GM19238 (cell line): ENCODE measurements at regions not wholly inside any gene's neighbourhood (a gene's known extent, or its start where the extent isn't known, plus 50 kb on each side); places are given as distances from the start of the nearest gene placed in this dataset.
"Not testable (repeated sequence)": the region's sequence is repeated elsewhere in the genome, so short reads cannot be mapped to it uniquely, and the experiment has no call there.

ENCODE experiments used
- DNase-seq: peaks from one replicate; pipeline ENCODE4 v3.0.0; 2011; ENCODE audit warnings: low spot score; ENCODE audit not compliant: insufficient read length

DNA sequence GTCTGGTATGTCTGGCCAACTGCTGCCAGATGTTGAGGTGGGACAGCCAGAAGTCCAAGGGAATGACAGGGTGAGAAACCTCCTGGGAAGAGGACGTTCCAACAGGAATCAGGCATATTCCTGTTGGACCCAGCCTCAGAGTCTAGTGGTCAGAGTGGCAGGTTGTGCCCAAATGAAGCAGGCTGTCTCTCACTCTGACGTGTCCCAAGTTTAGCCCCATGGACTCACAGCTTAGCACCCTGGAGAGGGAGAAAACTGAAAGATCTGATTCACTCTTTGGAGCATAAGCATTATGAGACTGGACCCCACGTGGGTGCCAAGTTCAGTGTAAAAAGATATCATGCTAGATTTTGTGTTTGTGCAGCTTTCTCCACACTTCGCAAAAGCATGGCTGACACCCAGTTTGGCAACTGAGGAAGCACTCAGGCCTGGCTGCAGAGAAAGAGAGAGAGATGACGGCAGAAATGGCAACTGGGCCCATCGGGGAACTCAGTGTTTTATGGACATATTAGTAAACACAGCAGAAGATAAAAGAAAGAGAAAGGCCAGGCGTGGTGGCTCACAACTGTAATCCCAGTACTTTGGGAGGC is 88.2 kb upstream of the LMCD1 start:
- no peak for DNase-seq

DNA sequence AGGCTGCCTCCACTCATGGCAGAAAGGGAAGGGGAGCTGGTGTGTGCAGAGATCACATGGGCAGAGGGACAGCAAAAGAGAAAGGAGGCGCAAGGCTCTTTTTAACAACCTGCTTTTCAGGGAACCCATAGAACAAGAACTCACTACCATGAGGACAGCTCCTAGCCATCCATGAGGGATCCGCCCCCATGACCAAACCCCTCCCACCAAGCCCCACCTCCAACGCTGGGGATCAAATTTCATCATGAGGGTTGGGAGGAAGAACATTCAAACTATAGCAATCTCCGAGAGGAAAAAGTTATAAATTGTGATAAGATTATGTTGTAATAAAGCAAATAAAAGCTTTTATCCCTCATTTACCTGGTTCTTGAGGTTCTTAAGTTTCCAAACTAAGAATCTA is 84.7 kb upstream of the LMCD1 start:
- no peak for DNase-seq

- no peak for DNase-seq
Measured at GRCh38 chr3:8420612-8421011, 81.0 kb upstream of the LMCD1 start.

DNA sequence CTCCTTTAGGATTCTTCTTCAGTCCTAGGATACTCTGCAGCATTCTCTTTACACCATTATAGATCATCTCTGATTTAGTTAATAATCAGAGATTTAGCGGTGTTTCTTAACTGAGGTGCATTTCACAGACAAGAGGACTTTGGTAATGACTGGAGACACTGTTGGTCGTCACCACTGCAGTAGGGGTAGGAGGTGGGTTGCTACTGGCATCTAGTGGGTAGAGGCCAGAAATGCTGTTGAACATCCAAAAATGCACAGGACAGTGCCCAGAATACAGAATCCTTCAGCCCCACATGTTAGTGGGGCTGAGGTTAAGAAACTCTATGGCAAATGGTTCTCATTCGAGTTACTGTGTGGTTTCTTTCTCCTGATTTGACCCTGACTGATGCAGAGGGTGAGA is 80.4 kb upstream of the LMCD1 start:
- DNase-seq, result no peak

- DNase-seq, result no peak
Measured at GRCh38 chr3:8421711-8422110, 79.9 kb upstream of the LMCD1 start.

- DNase-seq, result no peak
Measured at GRCh38 chr3:8423307-8423706, 78.3 kb upstream of the LMCD1 start.

- DNase-seq, result no peak
Measured at GRCh38 chr3:8424281-8424680, 77.3 kb upstream of the LMCD1 start.

DNA sequence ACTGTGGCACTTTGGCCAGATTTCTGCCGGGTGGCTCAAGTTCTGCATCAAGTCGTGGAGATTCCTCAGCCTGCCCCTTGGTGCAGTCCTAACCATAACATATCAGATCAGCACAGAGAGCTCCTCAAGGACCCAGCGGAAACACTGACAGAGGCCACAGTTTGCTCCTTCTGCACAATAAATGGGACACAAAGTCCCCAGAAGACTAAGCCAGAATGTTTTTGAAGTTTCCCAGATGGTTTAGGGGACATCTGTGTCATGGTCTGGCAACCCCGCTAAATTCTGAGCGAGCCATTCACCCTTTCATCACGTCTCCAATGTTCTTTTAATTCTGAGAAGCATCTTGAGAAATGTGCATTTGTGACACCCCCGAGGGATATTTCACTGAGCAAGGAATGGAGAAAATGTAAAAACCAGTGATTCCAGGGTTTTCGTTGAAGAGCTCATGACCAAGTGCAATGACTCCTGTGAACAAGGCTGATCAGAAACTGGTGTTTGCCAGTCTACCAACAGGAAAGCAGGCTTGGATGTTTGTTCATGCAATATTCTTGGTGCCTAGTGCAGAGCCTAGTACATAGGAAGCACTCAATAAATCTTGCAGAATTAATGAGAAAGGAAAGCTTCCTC is 64.8 kb upstream of the LMCD1 start:
- DNase-seq, result no peak

DNA sequence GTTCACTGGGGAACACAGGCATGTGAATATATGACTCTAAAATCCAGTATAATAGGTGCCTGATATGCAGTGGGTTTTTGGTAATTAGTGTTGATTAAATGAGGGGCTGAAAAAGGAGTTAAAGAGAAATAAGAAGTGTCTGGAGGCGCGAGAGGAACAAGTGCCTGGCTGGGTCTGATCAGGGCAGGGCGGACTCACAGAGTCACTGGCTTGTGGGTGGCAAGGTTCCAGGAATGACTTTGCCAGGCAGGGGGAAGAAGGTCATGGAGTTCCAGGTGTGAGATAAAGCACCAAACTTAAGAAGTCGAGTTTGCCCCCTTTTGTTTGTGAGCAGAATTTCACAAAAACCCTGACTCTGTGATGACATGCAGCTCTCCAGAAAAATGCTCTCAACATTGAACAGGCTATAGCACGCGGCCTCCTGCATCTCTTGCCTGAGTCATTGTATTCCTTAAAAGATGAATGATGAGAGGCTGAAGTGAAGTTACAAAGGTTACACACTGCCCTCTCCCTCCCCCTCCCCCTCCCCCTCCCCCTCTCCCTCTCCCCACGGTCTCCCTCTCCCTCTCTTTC is 63.0 kb upstream of the LMCD1 start:
- no peak for DNase-seq

- not testable (repeated sequence) for DNase-seq
Measured at GRCh38 chr3:8440142-8440541, 61.5 kb upstream of the LMCD1 start.

- no peak for DNase-seq
Measured at GRCh38 chr3:8441969-8442559, 59.6 kb upstream of the LMCD1 start.

DNA sequence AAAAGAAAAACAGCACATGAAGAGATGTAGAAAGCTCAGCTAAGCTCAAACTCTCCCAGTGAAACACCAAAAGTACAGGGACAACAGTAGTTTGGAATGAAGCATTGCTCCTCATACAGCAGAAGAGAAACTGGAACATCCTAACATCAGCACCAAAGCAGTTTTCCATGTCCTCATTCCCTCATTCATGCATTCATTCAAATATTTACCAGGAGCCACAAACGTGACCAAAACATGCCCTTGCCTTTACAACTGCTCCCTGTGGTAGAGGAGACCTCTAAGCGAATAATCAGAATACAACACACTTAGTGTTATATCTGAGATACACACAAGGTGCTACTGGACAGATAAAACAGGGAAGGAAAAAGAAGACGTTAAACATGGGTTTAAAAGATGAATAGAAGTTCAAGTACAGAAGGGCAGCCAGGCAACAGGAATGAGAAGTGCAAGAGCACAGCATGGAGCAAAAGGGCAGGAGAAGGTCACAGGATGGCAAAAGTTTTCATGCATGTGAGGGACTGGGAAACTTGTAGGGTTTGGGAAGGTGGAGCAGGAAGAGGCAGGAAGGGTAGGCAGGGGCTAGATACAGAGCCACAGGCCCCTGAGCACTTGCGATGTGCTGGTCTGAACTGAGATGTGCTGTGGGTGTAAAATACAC is 58.5 kb upstream of the LMCD1 start:
- no peak for DNase-seq

- no peak for DNase-seq
Measured at GRCh38 chr3:8443829-8444791, 57.5 kb upstream of the LMCD1 start.

GRCh38 chr3:8444883-8445282 is 56.7 kb upstream of the LMCD1 start:
- DNase-seq, result no peak

- DNase-seq, result no peak
Measured at GRCh38 chr3:8445861-8446260, 55.8 kb upstream of the LMCD1 start.

DNA sequence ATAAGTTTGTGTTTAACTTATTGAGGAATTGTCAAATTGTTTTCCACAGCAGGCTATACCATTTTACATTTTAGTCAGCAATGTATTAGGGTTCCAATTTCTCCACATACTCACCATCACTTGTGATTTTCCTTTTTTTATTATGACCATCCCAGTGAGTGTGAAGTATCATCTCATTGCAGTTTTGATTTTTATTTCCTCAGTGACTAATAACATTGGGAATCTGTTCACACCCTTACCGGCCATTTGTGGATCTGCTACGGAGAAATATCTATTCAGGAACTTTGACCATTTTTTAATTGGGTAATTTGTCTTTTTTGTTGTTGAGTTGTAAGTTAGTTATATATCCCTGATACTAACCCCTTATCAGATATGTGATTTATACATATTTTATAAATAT is 54.8 kb upstream of the LMCD1 start:
- no peak for DNase-seq

DNA sequence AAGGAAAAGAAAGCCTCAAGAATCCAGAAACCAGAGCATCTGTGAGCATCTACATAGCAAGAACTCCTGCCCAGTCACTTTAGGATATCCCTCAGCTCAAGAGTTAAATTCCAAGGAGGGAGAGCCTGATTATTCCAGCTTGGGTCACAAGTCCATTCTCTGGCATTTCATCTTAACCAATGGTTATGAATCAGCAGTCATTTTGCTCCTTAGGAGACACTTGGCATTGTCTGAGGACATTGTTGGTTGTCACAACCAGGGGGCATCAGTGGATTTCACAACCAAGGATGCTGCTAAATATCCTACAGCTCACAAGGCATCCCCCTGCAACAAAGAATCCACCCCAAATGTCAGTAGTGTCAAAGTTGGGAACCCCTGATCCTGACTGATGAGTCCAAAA is 51.0 kb upstream of the LMCD1 start:
- DNase-seq, result no peak

DNA sequence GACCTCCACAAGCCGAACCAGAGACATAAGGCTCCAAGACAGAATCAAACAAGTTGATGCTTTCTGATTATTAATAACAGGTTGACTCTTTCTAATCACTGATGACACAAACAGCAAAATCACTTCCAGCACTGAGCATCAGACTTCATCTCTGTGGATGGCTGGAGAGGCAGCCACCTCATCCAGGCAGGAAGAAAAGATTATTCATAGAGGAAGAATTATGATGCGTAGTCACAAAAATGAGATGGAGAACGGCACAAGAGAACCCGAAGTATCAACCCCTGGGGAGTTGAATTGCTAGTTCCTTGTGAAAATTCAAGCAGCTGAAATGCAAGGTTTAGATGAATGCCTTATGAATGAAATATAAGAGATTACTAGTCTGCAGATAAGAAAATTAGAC is 49.9 kb upstream of the LMCD1 start:
- DNase-seq, result no peak
